ENCODE measurements at regions not wholly inside any gene's neighbourhood (a gene's known extent, or its start where the extent isn't known, plus 50 kb on each side); places are given as distances from the start of the nearest gene placed in this dataset.

GRCh38 chr14:66288511-66288910, 197.7 kb upstream of the CCDC196 start:
- H3K36me3 ChIP-seq (replicated peaks): no peaks in the 10 kb centered on the region
- DNase-seq: no peak
- no peak overlapping the region for H3K27ac ChIP-seq
- in situ Hi-C loops (cut with HindIII; ENCODE audit: low pct_ligation_motif_present, low sequenced_read_pairs): no loop called here
- TF ChIP-seq, protein P1, sequence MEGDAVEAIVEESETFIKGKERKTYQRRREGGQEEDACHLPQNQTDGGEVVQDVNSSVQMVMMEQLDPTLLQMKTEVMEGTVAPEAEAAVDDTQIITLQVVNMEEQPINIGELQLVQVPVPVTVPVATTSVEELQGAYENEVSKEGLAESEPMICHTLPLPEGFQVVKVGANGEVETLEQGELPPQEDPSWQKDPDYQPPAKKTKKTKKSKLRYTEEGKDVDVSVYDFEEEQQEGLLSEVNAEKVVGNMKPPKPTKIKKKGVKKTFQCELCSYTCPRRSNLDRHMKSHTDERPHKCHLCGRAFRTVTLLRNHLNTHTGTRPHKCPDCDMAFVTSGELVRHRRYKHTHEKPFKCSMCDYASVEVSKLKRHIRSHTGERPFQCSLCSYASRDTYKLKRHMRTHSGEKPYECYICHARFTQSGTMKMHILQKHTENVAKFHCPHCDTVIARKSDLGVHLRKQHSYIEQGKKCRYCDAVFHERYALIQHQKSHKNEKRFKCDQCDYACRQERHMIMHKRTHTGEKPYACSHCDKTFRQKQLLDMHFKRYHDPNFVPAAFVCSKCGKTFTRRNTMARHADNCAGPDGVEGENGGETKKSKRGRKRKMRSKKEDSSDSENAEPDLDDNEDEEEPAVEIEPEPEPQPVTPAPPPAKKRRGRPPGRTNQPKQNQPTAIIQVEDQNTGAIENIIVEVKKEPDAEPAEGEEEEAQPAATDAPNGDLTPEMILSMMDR (IDR thresholded peaks at IDR 0.05; ENCODE audit: low read depth, low read length, missing control alignments): no peak
- no peak overlapping the region for H3K4me3 ChIP-seq (ENCODE audit: low read depth, low read length)
- H3K27me3 ChIP-seq (replicated peaks): no peaks in the 10 kb centered on the region

GRCh38 chr14:66291756-66292155, 194.4 kb upstream of the CCDC196 start:
- no peaks in the 10 kb centered on the region for H3K36me3 ChIP-seq (replicated peaks)
- TF ChIP-seq, protein P1 (IDR thresholded peaks at IDR 0.05; ENCODE audit: low read depth, low read length, missing control alignments): no peak
- in situ Hi-C loops (cut with HindIII; ENCODE audit: low pct_ligation_motif_present, low sequenced_read_pairs): no loop called here
- no peak overlapping the region for H3K4me3 ChIP-seq (ENCODE audit: low read depth, low read length)
- DNase-seq: no peak
- no peaks in the 10 kb centered on the region for H3K27me3 ChIP-seq (replicated peaks)
- H3K27ac ChIP-seq: no peak overlapping the region

- DNase-seq: no peak
- no peaks in the 10 kb centered on the region for H3K36me3 ChIP-seq (replicated peaks)
- no peaks in the 10 kb centered on the region for H3K27me3 ChIP-seq (replicated peaks)
- TF ChIP-seq, protein P1 (IDR thresholded peaks at IDR 0.05; ENCODE audit: low read depth, low read length, missing control alignments): no peak
- H3K4me3 ChIP-seq (ENCODE audit: low read depth, low read length): no peak overlapping the region
- no peak overlapping the region for H3K27ac ChIP-seq
- in situ Hi-C loops (cut with HindIII; ENCODE audit: low pct_ligation_motif_present, low sequenced_read_pairs): no loop called here
Observed at GRCh38 chr14:66293533-66294105, 192.6 kb upstream of the CCDC196 start.

DNA sequence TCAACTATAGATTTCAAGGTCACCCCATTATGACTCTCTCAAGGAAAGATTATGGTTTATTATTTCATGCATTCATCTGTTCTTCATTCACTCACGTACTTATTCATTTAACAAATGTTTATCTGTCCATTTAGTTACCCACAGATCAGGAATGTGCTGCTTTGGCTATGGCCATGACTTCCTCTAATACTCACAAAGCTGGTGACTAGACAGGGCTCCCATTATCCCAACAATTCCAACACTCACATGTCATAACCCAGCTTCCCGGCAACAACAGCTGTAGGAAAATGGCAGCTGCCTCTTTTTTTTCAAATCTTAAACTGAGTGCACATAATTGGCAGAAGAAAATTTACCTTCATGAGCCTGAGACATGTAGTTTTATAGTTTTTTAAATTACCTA, 190.8 kb upstream of the CCDC196 start:
- in situ Hi-C loops (cut with HindIII; ENCODE audit: low pct_ligation_motif_present, low sequenced_read_pairs): no loop called here
- Histone ChIP-seq H3K27me3 (replicated peaks) (no peaks in the 10 kb centered on the region), H3K27ac (no peak overlapping the region), H3K36me3 (replicated peaks) (no peaks in the 10 kb centered on the region), H3K4me3 (ENCODE audit: low read depth, low read length) (no peak overlapping the region)
- TF ChIP-seq, protein P1 (IDR thresholded peaks at IDR 0.05; ENCODE audit: low read depth, low read length, missing control alignments): no peak
- no peak for DNase-seq

DNA sequence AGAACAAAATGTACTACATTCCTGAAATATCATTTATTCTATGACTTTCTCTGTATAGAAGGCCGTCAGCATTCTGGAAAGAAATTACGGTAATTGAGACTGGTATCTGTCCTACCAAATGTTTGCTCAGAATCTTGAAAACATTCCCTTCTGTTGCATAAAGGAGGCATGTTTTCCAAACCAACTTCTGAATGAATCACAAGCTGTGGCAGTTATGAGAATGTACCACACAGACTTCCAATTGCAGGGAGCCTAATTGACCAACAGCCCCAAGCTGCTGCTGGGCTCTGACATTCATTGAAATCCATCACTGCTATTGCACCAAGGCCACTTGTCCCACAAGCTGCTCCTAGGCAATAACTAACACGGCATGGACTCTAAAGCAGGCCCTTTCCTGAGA, 185.3 kb upstream of the CCDC196 start:
- Histone ChIP-seq H3K36me3 (replicated peaks) (no peaks in the 10 kb centered on the region), H3K4me3 (ENCODE audit: low read depth, low read length) (no peak overlapping the region), H3K27me3 (replicated peaks) (no peaks in the 10 kb centered on the region), H3K27ac (no peak overlapping the region)
- in situ Hi-C loops (cut with HindIII; ENCODE audit: low pct_ligation_motif_present, low sequenced_read_pairs): no loop called here
- TF ChIP-seq, protein P1 (IDR thresholded peaks at IDR 0.05; ENCODE audit: low read depth, low read length, missing control alignments): no peak
- no peak for DNase-seq

DNA sequence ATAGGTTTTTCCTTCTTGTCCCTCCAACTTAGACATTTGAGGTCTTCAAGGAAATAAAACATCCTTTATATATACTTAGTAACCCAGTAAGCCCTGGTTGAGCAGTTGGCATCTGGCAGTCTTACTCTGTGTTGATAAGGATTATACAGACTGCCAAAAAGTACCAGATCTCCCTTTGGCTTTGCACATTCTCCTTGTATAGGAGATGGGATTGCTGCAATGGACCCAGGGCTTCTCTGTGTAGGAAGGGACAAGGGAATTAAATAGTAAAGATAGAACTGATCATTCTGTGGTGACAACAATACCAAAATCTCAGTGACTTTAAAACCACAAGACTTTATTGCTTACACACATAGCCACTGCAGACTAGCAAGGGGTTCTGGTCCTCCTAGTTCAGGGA, 180.1 kb upstream of the CCDC196 start:
- TF ChIP-seq, protein P1 (IDR thresholded peaks at IDR 0.05; ENCODE audit: low read depth, low read length, missing control alignments): no peak
- H3K27ac ChIP-seq: no peak overlapping the region
- in situ Hi-C loops (cut with HindIII; ENCODE audit: low pct_ligation_motif_present, low sequenced_read_pairs): no loop called here

More for the DNA sequence above, 180.1 kb upstream of the CCDC196 start:
- H3K27me3 ChIP-seq (replicated peaks): no peaks in the 10 kb centered on the region
- no peak for DNase-seq
- H3K4me3 ChIP-seq (ENCODE audit: low read depth, low read length): no peak overlapping the region
- H3K36me3 ChIP-seq (replicated peaks): no peaks in the 10 kb centered on the region

All from brain microvascular endothelial cell (primary cell).